ENCODE measurements at regions not wholly inside any gene's neighbourhood (a gene's known extent, or its start where the extent isn't known, plus 50 kb on each side); places are given as distances from the start of the nearest gene placed in this dataset.

- no peaks in the 10 kb centered on the region for H3K9me3 ChIP-seq (ENCODE audit: control insufficient read depth, insufficient read depth, low read length)
- H3K27me3 ChIP-seq (ENCODE audit: control insufficient read depth, low read length), result peaks cover 6% of the 10 kb centered on the region
- no peak overlapping the region for H3K4me3 ChIP-seq (ENCODE audit: low read length)
- H3K9me2 ChIP-seq (replicated peaks; ENCODE audit: control insufficient read depth, low read length), result no peaks in the 10 kb centered on the region
- H4K20me1 ChIP-seq (ENCODE audit: control insufficient read depth, insufficient read depth, low read depth, low read length), result no peaks in the 10 kb centered on the region
- no peak overlapping the region for H3K27ac ChIP-seq (ENCODE audit: low read depth, low read length)
- 0 out of 2 replicates have a peak, but pooled peaks cover 3% of the 10 kb centered on the region for H3K4me1 ChIP-seq (ENCODE audit: control insufficient read depth, low read length)
- no peaks in the 10 kb centered on the region for H3K79me2 ChIP-seq (ENCODE audit: control insufficient read depth, low read length)
- no peaks in the 10 kb centered on the region for H3F3A ChIP-seq (ENCODE audit: control insufficient read depth, insufficient read depth)
- TF ChIP-seq CTCF (IDR thresholded peaks at IDR 0.05; ENCODE audit: low read depth, low read length, poor library complexity, severe bottlenecking), result no peak
- no peak for TF ChIP-seq EZH2phosphoT487 (IDR thresholded peaks at IDR 0.05; ENCODE audit: borderline replicate concordance, low read length)
- no peaks in the 10 kb centered on the region for H3K36me3 ChIP-seq (ENCODE audit: control insufficient read depth, low read length)
- no peak overlapping the region for H3K4me2 ChIP-seq (ENCODE audit: low read length)
Observed at GRCh38 chr1:50358962-50359361, 64.3 kb downstream of the DMRTA2 start.

- Histone ChIP-seq H3K27me3 (ENCODE audit: control insufficient read depth, low read length) (peaks cover 6% of the 10 kb centered on the region), H3K79me2 (ENCODE audit: control insufficient read depth, low read length) (no peaks in the 10 kb centered on the region), H3K36me3 (ENCODE audit: control insufficient read depth, low read length) (no peaks in the 10 kb centered on the region), H3K4me1 (ENCODE audit: control insufficient read depth, low read length) (0 out of 2 replicates have a peak, but pooled peaks cover 3% of the 10 kb centered on the region), H3K9me2 (replicated peaks; ENCODE audit: control insufficient read depth, low read length) (no peaks in the 10 kb centered on the region), H4K20me1 (ENCODE audit: control insufficient read depth, insufficient read depth, low read depth, low read length) (no peaks in the 10 kb centered on the region), H3K4me3 (ENCODE audit: low read length) (no peak overlapping the region), H3K27ac (ENCODE audit: low read depth, low read length) (no peak overlapping the region), H3K9me3 (ENCODE audit: control insufficient read depth, insufficient read depth, low read length) (no peaks in the 10 kb centered on the region), H3K4me2 (ENCODE audit: low read length) (no peak overlapping the region), H3F3A (ENCODE audit: control insufficient read depth, insufficient read depth) (no peaks in the 10 kb centered on the region)
- TF ChIP-seq CTCF (IDR thresholded peaks at IDR 0.05; ENCODE audit: low read depth, low read length, poor library complexity, severe bottlenecking) (no peak), EZH2phosphoT487 (IDR thresholded peaks at IDR 0.05; ENCODE audit: borderline replicate concordance, low read length) (no peak)
Observed at GRCh38 chr1:50357186-50357585, 66.1 kb downstream of the DMRTA2 start.

GRCh38 chr1:50354813-50355212 is 68.4 kb downstream of the DMRTA2 start:
- TF ChIP-seq CTCF (IDR thresholded peaks at IDR 0.05; ENCODE audit: low read depth, low read length, poor library complexity, severe bottlenecking) (no peak), EZH2phosphoT487 (IDR thresholded peaks at IDR 0.05; ENCODE audit: borderline replicate concordance, low read length) (no peak)
- Histone ChIP-seq H3K36me3 (ENCODE audit: control insufficient read depth, low read length) (no peaks in the 10 kb centered on the region), H3K27me3 (ENCODE audit: control insufficient read depth, low read length) (peaks cover 6% of the 10 kb centered on the region)

More at GRCh38 chr1:50354813-50355212, 68.4 kb downstream of the DMRTA2 start:
- Histone ChIP-seq H3K4me3 (ENCODE audit: low read length) (no peak overlapping the region), H3F3A (ENCODE audit: control insufficient read depth, insufficient read depth) (no peaks in the 10 kb centered on the region), H3K27ac (ENCODE audit: low read depth, low read length) (no peak overlapping the region), H3K79me2 (ENCODE audit: control insufficient read depth, low read length) (no peaks in the 10 kb centered on the region), H3K4me1 (ENCODE audit: control insufficient read depth, low read length) (0 out of 2 replicates have a peak, but pooled peaks cover 3% of the 10 kb centered on the region), H3K4me2 (ENCODE audit: low read length) (no peak overlapping the region), H4K20me1 (ENCODE audit: control insufficient read depth, insufficient read depth, low read depth, low read length) (no peaks in the 10 kb centered on the region), H3K9me3 (ENCODE audit: control insufficient read depth, insufficient read depth, low read length) (no peaks in the 10 kb centered on the region), H3K9me2 (replicated peaks; ENCODE audit: control insufficient read depth, low read length) (no peaks in the 10 kb centered on the region)

All from DOHH2 (cell line).